GM20000 (cell line): ENCODE measurements at regions not wholly inside any gene's neighbourhood (a gene's known extent, or its start where the extent isn't known, plus 50 kb on each side); places are given as distances from the start of the nearest gene placed in this dataset.

ENCODE experiments used
- DNase-seq: peaks from one replicate; pipeline ENCODE4 v3.0.0; 2012; ENCODE audit warnings: low spot score
- CTCF ChIP-seq: IDR thresholded peaks from 2 replicates; pipeline ENCODE4 v1.5.1; 2012; ENCODE audit warnings: mild to moderate bottlenecking, control low read depth; ENCODE audit errors: extremely low read depth, missing control alignments

GRCh38 chr2:52570716-52571115 lies 1196.9 kb upstream of the CHAC2 start:
- no peak for TF ChIP-seq CTCF

GRCh38 chr2:52563151-52563550 lies 1204.5 kb upstream of the CHAC2 start:
- TF ChIP-seq CTCF: no peak

More at GRCh38 chr2:52570716-52571115, 1196.9 kb upstream of the CHAC2 start:
- no peak for DNase-seq

GRCh38 chr2:52558265-52558664 lies 1209.3 kb upstream of the CHAC2 start:
- no peak for DNase-seq

More at GRCh38 chr2:52563151-52563550, 1204.5 kb upstream of the CHAC2 start:
- DNase-seq: no peak

GRCh38 chr2:52542297-52542696 lies 1225.3 kb upstream of the CHAC2 start:
- DNase-seq: no peak
- no peak for TF ChIP-seq CTCF

More at GRCh38 chr2:52558265-52558664, 1209.3 kb upstream of the CHAC2 start:
- TF ChIP-seq CTCF: no peak

GRCh38 chr2:52539026-52539970 lies 1228.3 kb upstream of the CHAC2 start:
- DNase-seq: no peak
- TF ChIP-seq CTCF: no peak

GRCh38 chr2:52537588-52537987 lies 1230.0 kb upstream of the CHAC2 start:
- DNase-seq: no peak

More at GRCh38 chr2:52537588-52537987, 1230.0 kb upstream of the CHAC2 start:
- no peak for TF ChIP-seq CTCF
